Loucy (cell line): ENCODE measurements at regions not wholly inside any gene's neighbourhood (a gene's known extent, or its start where the extent isn't known, plus 50 kb on each side); places are given as distances from the start of the nearest gene placed in this dataset.
A peak's percentile ranks its signal among the peaks of the same experiment; 100 is the strongest.

Experiments
- H2AFZ ChIP-seq: fragments of 200-600 bp; sonication (generic); 2 replicates; pipeline ENCODE4 v1.6.0; 2016; ENCODE audit warnings: antibody characterized with exemption, mild to moderate bottlenecking, low read length, moderate library complexity
- H3F3A ChIP-seq: fragments of 200-600 bp; 2 replicates; pipeline ENCODE4 v1.6.0; 2016; ENCODE audit warnings: antibody characterized with exemption, low read depth, mild to moderate bottlenecking
- H3K27me3 ChIP-seq: fragments of 200-600 bp; sonication (generic); 2 replicates; pipeline ENCODE4 v1.6.1; 2014; ENCODE audit warnings: low read length, mild to moderate bottlenecking; ENCODE audit not compliant: insufficient read depth, poor library complexity, severe bottlenecking
- H3K36me3 ChIP-seq: fragments of 200-600 bp; sonication (generic); 2 replicates; pipeline ENCODE4 v1.6.1; 2016; ENCODE audit warnings: low read length; ENCODE audit not compliant: insufficient read depth
- H3K4me1 ChIP-seq: fragments of 200-600 bp; sonication (generic); 2 replicates; pipeline ENCODE4 v1.5.1; 2014; ENCODE audit warnings: low read length, mild to moderate bottlenecking; ENCODE audit not compliant: insufficient read depth, poor library complexity, severe bottlenecking
- H3K4me2 ChIP-seq: fragments of 200-600 bp; sonication (generic); 2 replicates; pipeline ENCODE4 v1.6.0; 2014; ENCODE audit warnings: antibody characterized with exemption, low read length, low read depth, mild to moderate bottlenecking; ENCODE audit not compliant: poor library complexity, severe bottlenecking
- H3K4me3 ChIP-seq: fragments of 200-600 bp; sonication (generic); 2 replicates; pipeline ENCODE4 v1.5.1; 2014; ENCODE audit warnings: low read length, mild to moderate bottlenecking, mixed read lengths; ENCODE audit not compliant: poor library complexity, severe bottlenecking
- H3K79me2 ChIP-seq: fragments of 200-600 bp; sonication (generic); 2 replicates; pipeline ENCODE4 v1.6.1; 2014; ENCODE audit warnings: low read length; ENCODE audit not compliant: insufficient read depth
- H3K9ac ChIP-seq: fragments of 200-600 bp; sonication (generic); 2 replicates; pipeline ENCODE4 v1.6.0; 2014; ENCODE audit warnings: mild to moderate bottlenecking, low read depth, low read length, moderate library complexity; ENCODE audit not compliant: poor library complexity, severe bottlenecking
- H3K9me2 ChIP-seq: fragments of 200-600 bp; sonication (generic); replicated peaks from 2 replicates; pipeline ENCODE4 v1.6.1; 2016; ENCODE audit warnings: low read depth, low read length, mixed read lengths
- H3K9me3 ChIP-seq: fragments of 200-600 bp; sonication (generic); 2 replicates; pipeline ENCODE4 v1.6.1; 2014; ENCODE audit warnings: mild to moderate bottlenecking, antibody characterized with exemption, low read length, low read depth; ENCODE audit not compliant: insufficient read depth
- H4K20me1 ChIP-seq: fragments of 200-600 bp; sonication (generic); 2 replicates; pipeline ENCODE4 v1.6.0; 2014; ENCODE audit warnings: antibody characterized with exemption, low read length, mild to moderate bottlenecking; ENCODE audit not compliant: insufficient read depth, poor library complexity, severe bottlenecking
- EZH2phosphoT487 ChIP-seq: fragments of 200-600 bp; IDR thresholded peaks from 2 replicates; pipeline ENCODE4 v1.6.1; 2018; ENCODE audit warnings: antibody characterized with exemption, mild to moderate bottlenecking, moderate library complexity, borderline replicate concordance
- TF ChIP-seq, protein P1 (sequence below): fragments of 200-600 bp; sonication (generic); conservative IDR thresholded peaks from 2 replicates; pipeline ENCODE4 v1.5.1; 2014; ENCODE audit warnings: mild to moderate bottlenecking, antibody characterized with exemption, low read length

DNA sequence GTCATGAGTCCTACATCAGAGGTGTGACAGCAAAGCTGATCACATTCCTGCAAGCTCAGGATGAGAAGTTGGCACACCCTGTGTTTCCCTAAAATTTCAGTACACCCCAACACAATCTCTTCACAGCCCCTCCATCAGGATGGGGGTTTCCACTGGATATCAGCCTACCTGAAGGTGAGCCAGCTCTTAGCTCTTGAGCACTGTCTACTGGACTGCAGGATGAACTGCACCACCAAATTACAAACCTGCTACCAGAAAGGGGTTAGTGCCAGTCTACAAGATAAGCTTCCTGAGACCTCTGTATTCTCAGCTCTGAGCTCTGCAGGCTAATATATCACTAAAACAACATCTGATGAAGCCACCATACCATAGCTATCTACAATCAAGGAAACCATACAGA, 1616.2 kb upstream of the SPRY2 start:
- Histone ChIP-seq H2AFZ (no peak overlapping the region), H4K20me1 (no peaks in the 10 kb centered on the region), H3K27me3 (no peaks in the 10 kb centered on the region), H3K4me2 (no peak overlapping the region), H3K4me1 (no peaks in the 10 kb centered on the region), H3K9ac (no peak overlapping the region), H3K9me3 (no peaks in the 10 kb centered on the region), H3K9me2 (no peaks in the 10 kb centered on the region), H3F3A (no peaks in the 10 kb centered on the region), H3K4me3 (no peak overlapping the region), H3K79me2 (no peaks in the 10 kb centered on the region), H3K36me3 (no peaks in the 10 kb centered on the region)
- TF ChIP-seq, protein P1, sequence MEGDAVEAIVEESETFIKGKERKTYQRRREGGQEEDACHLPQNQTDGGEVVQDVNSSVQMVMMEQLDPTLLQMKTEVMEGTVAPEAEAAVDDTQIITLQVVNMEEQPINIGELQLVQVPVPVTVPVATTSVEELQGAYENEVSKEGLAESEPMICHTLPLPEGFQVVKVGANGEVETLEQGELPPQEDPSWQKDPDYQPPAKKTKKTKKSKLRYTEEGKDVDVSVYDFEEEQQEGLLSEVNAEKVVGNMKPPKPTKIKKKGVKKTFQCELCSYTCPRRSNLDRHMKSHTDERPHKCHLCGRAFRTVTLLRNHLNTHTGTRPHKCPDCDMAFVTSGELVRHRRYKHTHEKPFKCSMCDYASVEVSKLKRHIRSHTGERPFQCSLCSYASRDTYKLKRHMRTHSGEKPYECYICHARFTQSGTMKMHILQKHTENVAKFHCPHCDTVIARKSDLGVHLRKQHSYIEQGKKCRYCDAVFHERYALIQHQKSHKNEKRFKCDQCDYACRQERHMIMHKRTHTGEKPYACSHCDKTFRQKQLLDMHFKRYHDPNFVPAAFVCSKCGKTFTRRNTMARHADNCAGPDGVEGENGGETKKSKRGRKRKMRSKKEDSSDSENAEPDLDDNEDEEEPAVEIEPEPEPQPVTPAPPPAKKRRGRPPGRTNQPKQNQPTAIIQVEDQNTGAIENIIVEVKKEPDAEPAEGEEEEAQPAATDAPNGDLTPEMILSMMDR = peak; percentile 33
- no peak for TF ChIP-seq EZH2phosphoT487

DNA sequence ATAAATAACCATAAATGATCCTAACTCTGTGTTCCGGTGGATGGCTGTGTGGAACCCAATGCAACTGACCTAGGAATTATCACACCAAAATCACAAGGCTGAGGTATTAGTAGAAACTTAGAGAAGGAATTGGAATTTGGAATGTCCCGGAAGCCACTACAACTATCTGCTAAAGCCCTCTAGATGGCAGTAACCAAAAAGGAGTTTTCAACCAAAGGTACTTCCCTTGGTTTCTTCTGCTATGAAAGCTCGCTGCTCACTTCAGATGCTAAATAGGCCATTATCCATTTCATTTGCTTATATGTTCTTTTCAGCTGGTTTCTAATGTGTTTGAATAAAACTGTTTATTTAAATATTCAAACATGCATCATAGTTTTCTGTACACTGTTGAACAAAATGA, 1589.1 kb upstream of the SPRY2 start:
- Histone ChIP-seq H3K4me2 (no peak overlapping the region), H3F3A (no peaks in the 10 kb centered on the region), H3K9ac (no peak overlapping the region), H4K20me1 (no peaks in the 10 kb centered on the region), H3K9me2 (no peaks in the 10 kb centered on the region), H3K79me2 (no peaks in the 10 kb centered on the region), H3K27me3 (no peaks in the 10 kb centered on the region), H3K4me1 (no peaks in the 10 kb centered on the region), H3K9me3 (no peaks in the 10 kb centered on the region), H2AFZ (no peak overlapping the region), H3K36me3 (no peaks in the 10 kb centered on the region), H3K4me3 (no peak overlapping the region)
- TF ChIP-seq, protein P1 = peak; percentile 53
- no peak for TF ChIP-seq EZH2phosphoT487

- Histone ChIP-seq H3K9ac (no peak overlapping the region), H3K9me3 (no peaks in the 10 kb centered on the region), H3F3A (no peaks in the 10 kb centered on the region), H3K27me3 (no peaks in the 10 kb centered on the region), H3K4me2 (no peak overlapping the region), H3K4me1 (no peaks in the 10 kb centered on the region), H2AFZ (no peak overlapping the region), H3K79me2 (no peaks in the 10 kb centered on the region), H3K4me3 (no peak overlapping the region), H3K36me3 (no peaks in the 10 kb centered on the region), H4K20me1 (no peaks in the 10 kb centered on the region), H3K9me2 (no peaks in the 10 kb centered on the region)
- TF ChIP-seq, protein P1 = peak; percentile 35; the same call in 1 of the 2 replicates
- TF ChIP-seq EZH2phosphoT487 = no peak
Measured at GRCh38 chr13:81927347-81927746, 1586.4 kb upstream of the SPRY2 start.
